Fibroblast of lung (primary cell): ENCODE measurements at regions not wholly inside any gene's neighbourhood (a gene's known extent, or its start where the extent isn't known, plus 50 kb on each side); places are given as distances from the start of the nearest gene placed in this dataset.
A peak's percentile ranks its signal among the peaks of the same experiment; 100 is the strongest.

Source experiments
- DNase-seq, 2 donors: peaks; one replicate each; pipeline versions ENCODE4 v3.0.0 to v3.0.0-alpha.2; 2010; ENCODE audit warnings: low read depth in 2 of 2
- H2AFZ ChIP-seq: 2 replicates; pipeline ENCODE4 v1.5.1; 2012; ENCODE audit warnings: low read length, control low read depth, inconsistent platforms
- H3K27ac ChIP-seq: 2 replicates; pipeline ENCODE4 v1.5.1; 2011; ENCODE audit warnings: low read length, control low read depth; ENCODE audit not compliant: insufficient read depth
- H3K27me3 ChIP-seq: 2 replicates; pipeline ENCODE4 v1.5.1; 2011; ENCODE audit warnings: mild to moderate bottlenecking, low read length; ENCODE audit not compliant: control insufficient read depth, insufficient read depth
- H3K36me3 ChIP-seq: 2 replicates; pipeline ENCODE4 v1.5.1; 2011; ENCODE audit warnings: low read length; ENCODE audit not compliant: control insufficient read depth, insufficient read depth
- H3K4me1 ChIP-seq: 2 replicates; pipeline ENCODE4 v1.5.1; 2011; ENCODE audit warnings: low read length; ENCODE audit not compliant: control insufficient read depth, insufficient read depth; ENCODE audit errors: extremely low read depth
- H3K4me2 ChIP-seq: 2 replicates; pipeline ENCODE4 v1.5.1; 2011; ENCODE audit warnings: low read length, control low read depth; ENCODE audit not compliant: insufficient read depth; ENCODE audit errors: extremely low read depth
- H3K4me3 ChIP-seq, 4 experiments: fragments of 200-600 bp in 1 of 4; sonication (generic) in 1 of 4; replicated peaks in 1 of 4; 2 replicates each; pipeline ENCODE4 v1.5.1; 2011 to 2016; ENCODE audit warnings: low read length in 4 of 4, low read depth in 3 of 4, mild to moderate bottlenecking in 3 of 4, control low read depth in 2 of 4, inconsistent platforms in 1 of 4, mixed read lengths in 1 of 4; ENCODE audit not compliant: insufficient read depth in 1 of 4; ENCODE audit errors: control extremely low read depth in 1 of 4
- H3K79me2 ChIP-seq: 2 replicates; pipeline ENCODE4 v1.5.1; 2012; ENCODE audit warnings: mild to moderate bottlenecking, low read length, inconsistent platforms; ENCODE audit not compliant: control insufficient read depth, insufficient read depth
- H3K9ac ChIP-seq: 2 replicates; pipeline ENCODE4 v1.5.1; 2011; ENCODE audit warnings: mild to moderate bottlenecking, low read length, control low read depth; ENCODE audit not compliant: insufficient read depth
- H3K9me3 ChIP-seq: 2 replicates; pipeline ENCODE4 v1.5.1; 2012; ENCODE audit warnings: low read depth, low read length; ENCODE audit not compliant: control insufficient read depth, insufficient read depth
- H4K20me1 ChIP-seq: 2 replicates; pipeline ENCODE4 v1.5.1; 2011; ENCODE audit warnings: low read length; ENCODE audit not compliant: control insufficient read depth, insufficient read depth; ENCODE audit errors: extremely low read depth
- CTCF ChIP-seq, 2 donors: IDR thresholded peaks in 1 of 2; conservative IDR thresholded peaks in 1 of 2; 1 replicate in 1 of 2; 2 replicates in 1 of 2; pipeline ENCODE4 v1.5.1; 2011 to 2012; ENCODE audit warnings: low read length in 2 of 2, control low read depth in 1 of 2, inconsistent platforms in 1 of 2, low read depth in 1 of 2, mild to moderate bottlenecking in 1 of 2
- EZH2 ChIP-seq: IDR thresholded peaks from 2 replicates; pipeline ENCODE4 v1.5.1; 2012; ENCODE audit warnings: low read length, control low read depth, mild to moderate bottlenecking; ENCODE audit errors: missing control alignments

DNA sequence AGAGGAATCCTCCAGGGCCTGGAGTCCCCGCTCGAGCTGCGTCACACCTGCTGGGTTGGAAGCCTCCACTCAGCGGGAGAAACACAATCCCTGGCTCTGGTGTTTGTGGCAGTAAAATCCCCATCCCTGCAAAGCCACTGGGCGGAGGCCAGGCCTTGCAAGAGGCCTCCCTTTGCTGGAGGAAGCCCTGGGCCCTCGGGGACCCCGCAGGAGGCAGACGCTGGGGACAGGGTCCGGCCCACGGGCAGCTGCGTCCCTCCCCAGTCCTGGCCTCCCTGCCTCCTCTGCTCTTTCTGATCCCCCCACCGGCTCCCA is 194.7 kb downstream of the BRD1 start:
- no peak overlapping the region for H3K4me2 ChIP-seq
- DNase-seq = no peak
- H2AFZ ChIP-seq = no peak overlapping the region
- no peaks in the 10 kb centered on the region for H3K9me3 ChIP-seq
- no peaks in the 10 kb centered on the region for H3K36me3 ChIP-seq
- no peak overlapping the region for H3K9ac ChIP-seq
- no peak overlapping the region for H3K4me3 ChIP-seq
- H3K27me3 ChIP-seq = no peaks in the 10 kb centered on the region
- no peaks in the 10 kb centered on the region for H3K4me1 ChIP-seq
- TF ChIP-seq EZH2 (no peak), CTCF (conservative IDR thresholded peaks at IDR 0.05 in 1 of 2, IDR thresholded peaks at IDR 0.05 in 1 of 2; ENCODE audit: low read depth in 1 of 2, low read length in 2 of 2) (no peak)
- no peaks in the 10 kb centered on the region for H4K20me1 ChIP-seq
- H3K27ac ChIP-seq = no peak overlapping the region
- no peaks in the 10 kb centered on the region for H3K79me2 ChIP-seq

DNA sequence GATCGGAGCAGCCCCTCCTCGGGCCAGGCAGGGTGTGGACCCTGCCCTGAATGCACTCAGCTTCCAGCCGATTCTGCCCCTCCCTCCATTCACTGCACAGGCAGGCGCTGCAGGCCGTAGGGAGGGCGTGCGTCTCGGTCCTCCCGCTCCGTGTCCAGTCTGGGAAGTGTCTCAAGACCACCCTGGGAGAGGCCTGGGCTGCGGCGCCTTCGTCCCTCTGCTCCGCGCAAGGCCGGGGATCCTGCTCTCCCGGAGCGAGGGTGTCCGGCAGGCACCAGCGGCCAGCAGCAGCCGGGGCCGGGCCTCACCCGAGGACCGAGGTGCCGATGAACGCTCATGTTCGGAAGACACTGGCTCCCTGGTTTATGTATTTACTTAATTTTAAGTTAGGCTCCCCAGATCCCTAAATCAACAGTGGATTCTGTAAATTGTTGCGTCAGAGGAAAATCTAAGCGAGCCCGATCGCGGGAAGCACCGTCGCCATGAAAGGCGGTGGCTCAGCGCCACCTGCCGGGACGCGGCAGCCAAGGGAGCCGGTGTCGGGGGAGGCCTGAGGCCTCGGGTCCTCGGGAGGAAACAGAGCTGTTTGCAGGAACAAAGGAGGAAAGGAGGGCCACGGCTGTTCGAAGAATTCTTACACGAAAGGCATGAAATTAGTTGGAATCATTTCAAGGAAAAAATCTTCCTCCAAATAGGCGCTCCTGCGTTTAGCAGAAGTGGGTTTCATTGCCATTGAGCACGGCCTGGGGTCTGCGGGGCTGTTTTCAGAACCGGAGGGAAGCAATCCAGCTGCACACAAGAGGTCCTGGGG is 195.3 kb downstream of the BRD1 start:
- Histone ChIP-seq H3K27me3 (no peaks in the 10 kb centered on the region), H2AFZ (peak overlapping the region; percentile 46), H3K4me1 (no peaks in the 10 kb centered on the region), H3K27ac (no peak overlapping the region), H3K79me2 (no peaks in the 10 kb centered on the region), H3K36me3 (no peaks in the 10 kb centered on the region), H4K20me1 (no peaks in the 10 kb centered on the region), H3K4me3 (peak overlapping the region in 2 of 4 experiments; percentile 17 to 41), H3K4me2 (peak overlapping the region; percentile 71), H3K9ac (no peak overlapping the region), H3K9me3 (no peaks in the 10 kb centered on the region)
- no peak for TF ChIP-seq EZH2
- TF ChIP-seq CTCF (conservative IDR thresholded peaks at IDR 0.05 in 1 of 2, IDR thresholded peaks at IDR 0.05 in 1 of 2; ENCODE audit: low read depth in 1 of 2, low read length in 2 of 2) = peak; percentile 32 to 77
- peak; percentile 41 to 52 for DNase-seq

DNA sequence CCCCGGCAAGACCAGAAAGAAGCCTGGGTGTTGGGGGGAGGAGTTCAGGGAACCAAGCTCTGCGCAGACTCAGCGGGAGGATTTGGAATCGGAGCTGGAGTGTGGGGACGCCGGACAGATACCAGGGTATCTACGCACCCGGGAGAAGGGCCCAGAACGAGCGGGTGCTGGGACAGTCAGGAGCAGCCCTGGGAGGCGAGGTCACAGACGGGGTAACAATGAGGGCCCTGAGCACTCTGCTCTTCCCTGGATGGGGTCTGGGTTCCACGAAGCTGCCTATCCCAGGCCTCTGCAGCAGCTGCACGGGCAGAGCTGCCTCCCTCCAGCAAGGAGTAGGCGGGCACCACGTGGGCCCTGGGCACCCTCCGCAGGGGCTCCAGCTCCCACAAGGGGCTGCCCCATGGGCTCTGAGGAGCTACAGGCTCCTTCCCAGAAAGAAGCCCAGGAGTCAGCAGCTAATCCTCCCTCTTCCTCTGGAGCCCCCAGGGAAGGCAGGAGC is 197.2 kb downstream of the BRD1 start:
- Histone ChIP-seq H3K4me1 (no peaks in the 10 kb centered on the region), H3K27me3 (no peaks in the 10 kb centered on the region), H3K79me2 (no peaks in the 10 kb centered on the region), H3K36me3 (no peaks in the 10 kb centered on the region), H4K20me1 (no peaks in the 10 kb centered on the region), H3K4me2 (no peak overlapping the region), H2AFZ (no peak overlapping the region), H3K9ac (no peak overlapping the region), H3K27ac (no peak overlapping the region), H3K9me3 (no peaks in the 10 kb centered on the region), H3K4me3 (no peak overlapping the region)
- TF ChIP-seq CTCF (conservative IDR thresholded peaks at IDR 0.05 in 1 of 2, IDR thresholded peaks at IDR 0.05 in 1 of 2; ENCODE audit: low read depth in 1 of 2, low read length in 2 of 2) (no peak), EZH2 (no peak)
- DNase-seq = no peak
